ENCODE measurements at regions not wholly inside any gene's neighbourhood (a gene's known extent, or its start where the extent isn't known, plus 50 kb on each side); places are given as distances from the start of the nearest gene placed in this dataset.

DNA sequence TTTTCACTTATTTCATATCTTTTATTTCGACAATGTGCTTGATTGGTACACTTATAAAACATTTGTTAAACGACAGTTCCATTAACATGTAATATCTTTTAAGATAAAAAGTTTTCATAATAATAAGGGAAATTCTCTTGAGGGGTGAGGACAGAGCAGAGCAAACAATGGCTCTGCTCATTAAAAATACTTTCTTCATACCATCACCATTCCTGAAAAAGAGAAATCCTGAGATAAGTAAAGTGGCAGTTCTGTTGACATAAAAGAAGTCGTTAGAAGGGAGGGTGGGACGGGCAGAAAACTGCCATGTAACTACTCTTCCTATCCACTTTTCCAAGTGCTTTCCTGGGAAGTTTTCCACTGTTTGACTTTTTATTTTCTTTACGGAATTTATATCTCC is 193.6 kb upstream of the CEP162 start:
- DNase-seq (ENCODE audit: low spot score) = no peak

GRCh38 chr6:84417260-84417659 is 189.8 kb upstream of the CEP162 start:
- DNase-seq (ENCODE audit: low spot score) = peak; percentile 34

DNA sequence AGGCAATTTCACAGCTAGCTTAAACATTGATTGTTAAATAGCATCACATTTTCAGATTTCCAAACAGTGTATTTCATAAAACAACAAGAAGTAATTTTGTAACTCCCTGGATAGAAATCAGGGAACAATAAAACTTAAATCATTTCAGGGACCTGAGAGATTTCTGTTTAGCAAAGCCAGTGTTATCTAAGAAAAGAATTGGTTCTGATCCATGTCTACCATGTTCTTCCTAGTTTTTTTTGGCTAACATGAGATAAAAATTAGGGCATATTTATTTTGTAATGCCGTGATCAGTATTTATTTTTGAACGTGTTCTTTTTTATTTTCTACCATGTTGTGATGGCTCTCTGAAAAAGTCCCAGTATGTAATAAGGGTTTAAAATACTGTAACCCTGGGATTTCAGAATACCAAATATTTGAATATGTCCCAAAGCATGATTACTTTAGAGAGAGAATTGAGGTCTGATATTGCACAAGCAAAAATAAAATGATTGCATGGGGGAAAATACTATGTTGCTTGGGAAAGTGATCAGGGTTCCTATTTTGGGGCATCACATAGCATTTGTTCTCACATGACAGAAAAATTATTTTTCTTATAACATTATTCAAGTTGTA is 188.7 kb upstream of the CEP162 start:
- DNase-seq (ENCODE audit: low spot score) = no peak

DNA sequence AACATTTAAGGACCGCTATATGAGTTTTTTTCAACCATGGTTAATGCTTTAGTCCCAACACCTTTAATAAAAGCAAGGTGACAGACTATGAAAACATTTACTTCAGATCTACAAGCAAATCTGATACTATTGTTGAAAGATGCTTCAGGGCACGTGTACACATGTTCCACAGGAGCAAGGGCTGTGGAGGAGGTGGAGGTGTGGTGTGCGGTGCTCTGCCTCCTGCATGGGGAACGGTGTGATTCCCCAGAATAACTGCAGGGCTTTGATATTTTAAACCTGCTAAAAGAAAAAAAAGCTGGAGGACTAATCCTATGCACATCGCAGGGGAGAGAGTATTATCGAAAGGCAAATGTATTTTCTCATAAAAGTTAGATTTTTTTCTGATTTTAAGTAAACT is 188.1 kb upstream of the CEP162 start:
- no peak for DNase-seq (ENCODE audit: low spot score)

DNA sequence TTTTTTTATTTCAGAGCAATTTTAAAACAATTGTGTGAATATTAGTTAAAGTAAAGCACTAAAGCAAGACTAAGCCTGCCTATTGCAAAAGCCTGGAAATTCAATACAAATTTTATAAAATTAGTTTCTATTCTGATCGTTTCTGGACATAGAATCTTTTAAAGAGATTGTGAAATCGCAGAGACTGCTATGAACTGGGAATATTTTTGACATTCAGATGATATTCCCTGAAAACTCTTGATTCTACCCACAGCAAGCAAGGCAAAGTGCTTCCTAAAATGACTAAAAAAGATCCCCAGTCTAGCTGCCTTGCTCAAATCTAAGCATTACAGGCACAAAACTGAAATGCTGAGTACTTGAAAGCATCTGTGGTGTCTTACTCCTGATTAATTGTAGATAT is 187.6 kb upstream of the CEP162 start:
- no peak for DNase-seq (ENCODE audit: low spot score)

DNA sequence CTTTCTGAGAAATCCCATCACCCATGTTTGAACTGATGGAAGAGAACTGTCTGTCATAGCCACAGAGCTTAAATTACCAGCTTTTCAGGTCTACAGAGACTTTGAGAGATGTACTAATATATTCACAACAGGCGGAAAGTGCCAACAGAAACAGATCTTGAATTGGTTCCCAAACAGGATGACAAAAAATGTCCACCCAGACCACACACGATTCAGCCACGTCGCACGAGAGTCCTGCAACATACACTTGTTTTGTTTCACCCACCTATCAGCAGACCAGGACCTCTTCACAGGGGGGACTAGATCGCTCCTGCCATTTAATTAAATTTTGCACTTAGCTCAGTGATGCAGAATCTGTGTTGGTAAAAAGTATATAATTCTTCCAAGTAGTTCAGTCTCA is 187.1 kb upstream of the CEP162 start:
- no peak for DNase-seq (ENCODE audit: low spot score)

DNA sequence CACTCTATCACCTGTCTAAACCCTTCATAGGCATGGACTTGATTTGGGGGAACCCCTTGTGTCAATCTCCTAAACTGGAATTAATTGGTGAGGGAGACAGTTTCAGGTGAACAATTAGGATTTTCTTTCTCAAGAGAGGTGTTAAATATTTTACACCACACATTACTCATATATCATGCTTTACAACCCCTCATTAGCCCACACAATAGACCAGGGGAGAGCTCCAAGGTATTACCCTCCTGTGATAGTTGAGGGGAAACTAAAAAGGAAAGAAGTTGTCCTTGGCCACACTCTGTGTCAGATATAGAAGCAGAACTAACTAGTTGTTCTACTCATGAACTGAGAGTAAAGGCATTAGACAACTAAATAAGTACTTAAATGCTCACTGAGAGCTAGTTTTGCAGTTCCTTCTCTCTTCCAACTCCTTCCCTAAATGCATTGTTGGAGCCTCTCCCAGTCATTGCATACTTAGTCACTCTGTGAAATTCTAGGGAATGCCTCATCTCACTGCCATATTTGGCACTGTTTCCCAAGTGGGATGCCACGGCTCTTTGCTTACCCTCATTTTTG is 183.7 kb upstream of the CEP162 start:
- DNase-seq (ENCODE audit: low spot score) = peak; percentile 76

GRCh38 chr6:84409911-84410310 is 182.5 kb upstream of the CEP162 start:
- no peak for DNase-seq (ENCODE audit: low spot score)

DNA sequence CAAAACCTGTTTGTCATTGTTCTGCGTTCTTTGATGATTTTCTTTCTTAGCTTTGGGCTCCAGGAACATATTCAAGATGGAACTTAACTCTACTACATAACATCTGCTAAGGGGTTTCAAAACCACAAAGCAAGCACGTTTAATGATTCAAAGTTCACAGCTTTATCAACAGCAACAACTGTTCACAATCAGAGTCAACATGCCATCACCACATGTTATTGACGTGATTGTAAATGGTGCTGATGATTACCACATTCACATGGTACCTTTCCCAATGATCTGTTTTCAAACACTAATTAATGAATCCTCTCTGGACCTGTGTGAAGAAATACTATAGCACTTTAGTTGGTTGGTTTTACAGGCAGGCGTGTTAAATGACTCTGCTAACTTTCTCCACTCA is 180.6 kb upstream of the CEP162 start:
- no peak for DNase-seq (ENCODE audit: low spot score)

GRCh38 chr6:84403545-84403944 is 176.1 kb upstream of the CEP162 start:
- DNase-seq (ENCODE audit: low spot score) = no peak

DNA sequence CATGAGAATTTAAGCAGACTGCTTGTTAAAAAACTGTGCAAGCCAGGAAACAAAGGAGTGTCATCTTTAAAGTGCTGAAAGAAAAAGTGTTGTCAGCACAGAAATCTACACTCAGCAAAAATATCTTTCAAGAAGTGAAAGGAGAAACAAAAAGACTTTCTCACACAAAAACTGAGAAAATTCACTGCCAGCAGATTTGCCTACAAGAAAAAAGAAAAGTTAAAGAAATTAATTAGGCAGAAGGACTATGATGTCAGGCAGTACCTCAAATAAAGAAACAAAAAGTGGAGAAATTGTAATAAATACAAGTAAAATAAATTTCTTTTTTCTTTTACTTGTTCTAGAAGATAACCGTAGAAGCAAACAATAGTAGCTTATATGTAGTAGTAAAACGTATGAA is 171.6 kb upstream of the CEP162 start:
- no peak for DNase-seq (ENCODE audit: low spot score)

- no peak for DNase-seq (ENCODE audit: low spot score)
Observed at GRCh38 chr6:84392261-84392660, 164.8 kb upstream of the CEP162 start.

DNA sequence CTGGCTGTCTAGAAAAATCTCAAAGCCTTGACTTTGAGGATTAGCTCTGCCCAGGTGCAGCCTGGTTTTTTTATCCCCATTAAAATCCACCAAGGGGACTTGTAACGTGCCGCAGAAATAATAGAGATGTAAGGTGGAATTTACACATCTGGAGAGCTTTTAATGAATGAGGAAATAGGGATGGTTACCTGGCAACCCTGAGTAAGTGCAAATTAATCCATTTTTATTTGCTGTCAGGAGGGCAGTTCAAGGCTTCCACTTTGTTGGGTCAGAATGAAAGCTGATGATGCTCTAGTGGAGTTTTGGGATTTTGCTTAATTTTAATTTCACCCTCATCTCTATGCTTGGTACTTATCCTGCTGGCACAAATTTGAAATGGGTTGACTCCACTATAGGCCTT is 163.4 kb upstream of the CEP162 start:
- no peak for DNase-seq (ENCODE audit: low spot score)

- no peak for DNase-seq (ENCODE audit: low spot score)
Observed at GRCh38 chr6:84390334-84390733, 162.9 kb upstream of the CEP162 start.

DNA sequence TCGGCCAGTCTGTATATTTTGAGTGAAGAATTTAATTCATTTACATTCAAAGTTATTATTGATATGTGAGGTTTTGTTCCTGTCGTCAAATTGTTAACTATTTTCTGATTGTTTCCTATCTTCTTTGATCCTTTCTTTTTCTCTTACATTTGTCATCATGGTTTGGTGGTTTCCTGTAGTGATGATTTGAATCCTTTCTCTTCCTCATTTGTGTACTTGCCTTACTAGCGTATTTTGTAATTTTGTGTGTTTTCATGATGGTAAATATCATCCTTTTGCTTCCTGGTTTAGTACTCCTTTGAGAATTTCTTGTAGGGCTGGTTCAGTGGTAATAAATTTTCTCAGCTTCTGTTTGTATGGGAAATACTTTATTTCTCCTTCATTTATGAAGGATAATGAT is 151.7 kb upstream of the CEP162 start:
- no peak for DNase-seq (ENCODE audit: low spot score)

DNA sequence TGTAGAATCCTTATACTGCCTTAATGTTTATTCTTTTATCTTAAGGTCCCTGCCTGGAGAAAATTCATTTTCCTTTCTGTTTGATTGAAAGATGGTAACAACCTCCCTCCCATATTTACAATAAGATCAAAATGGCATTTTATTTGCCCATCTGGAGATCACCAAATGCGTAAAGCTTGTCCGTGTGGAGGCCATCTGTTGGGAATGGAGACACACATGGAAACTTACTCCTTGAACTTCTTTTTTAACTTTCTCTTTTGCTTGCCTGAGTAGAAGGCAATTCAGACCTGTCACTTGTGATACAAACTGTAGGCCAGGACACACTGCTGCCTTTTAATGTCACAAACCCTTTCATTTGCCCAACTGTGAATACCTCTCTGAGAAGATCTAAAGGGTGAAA is 144.8 kb upstream of the CEP162 start:
- DNase-seq (ENCODE audit: low spot score) = no peak

GRCh38 chr6:84371681-84372080 is 144.2 kb upstream of the CEP162 start:
- DNase-seq (ENCODE audit: low spot score) = no peak

DNA sequence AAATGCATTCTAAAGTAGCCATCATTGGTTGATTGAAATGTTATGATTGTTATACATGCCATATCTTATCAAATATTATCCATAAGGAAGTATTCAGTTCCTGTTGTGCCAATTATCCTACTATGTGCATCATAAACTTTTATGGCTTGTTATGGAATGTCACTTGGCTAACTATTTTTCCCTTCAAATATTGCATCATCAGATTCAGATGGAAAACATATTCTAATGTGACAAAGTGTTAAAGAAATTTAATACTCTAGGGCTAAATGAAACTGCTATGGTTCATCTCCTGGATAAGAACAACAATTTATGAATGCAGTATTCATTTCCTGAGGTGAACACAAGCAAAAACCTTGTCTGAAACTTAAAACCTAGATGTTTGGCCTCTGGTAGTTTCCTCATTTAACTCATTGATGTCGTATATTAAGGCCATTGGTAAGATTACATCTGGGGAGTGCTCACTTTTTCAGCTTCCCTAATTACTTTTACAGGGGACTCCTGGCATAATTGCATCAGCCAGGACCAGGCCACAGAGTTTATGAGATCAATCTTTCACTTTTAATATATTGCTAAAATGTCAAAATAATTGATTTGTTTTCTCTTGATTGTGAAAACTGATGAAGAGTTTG is 134.9 kb upstream of the CEP162 start:
- no peak for DNase-seq (ENCODE audit: low spot score)

DNA sequence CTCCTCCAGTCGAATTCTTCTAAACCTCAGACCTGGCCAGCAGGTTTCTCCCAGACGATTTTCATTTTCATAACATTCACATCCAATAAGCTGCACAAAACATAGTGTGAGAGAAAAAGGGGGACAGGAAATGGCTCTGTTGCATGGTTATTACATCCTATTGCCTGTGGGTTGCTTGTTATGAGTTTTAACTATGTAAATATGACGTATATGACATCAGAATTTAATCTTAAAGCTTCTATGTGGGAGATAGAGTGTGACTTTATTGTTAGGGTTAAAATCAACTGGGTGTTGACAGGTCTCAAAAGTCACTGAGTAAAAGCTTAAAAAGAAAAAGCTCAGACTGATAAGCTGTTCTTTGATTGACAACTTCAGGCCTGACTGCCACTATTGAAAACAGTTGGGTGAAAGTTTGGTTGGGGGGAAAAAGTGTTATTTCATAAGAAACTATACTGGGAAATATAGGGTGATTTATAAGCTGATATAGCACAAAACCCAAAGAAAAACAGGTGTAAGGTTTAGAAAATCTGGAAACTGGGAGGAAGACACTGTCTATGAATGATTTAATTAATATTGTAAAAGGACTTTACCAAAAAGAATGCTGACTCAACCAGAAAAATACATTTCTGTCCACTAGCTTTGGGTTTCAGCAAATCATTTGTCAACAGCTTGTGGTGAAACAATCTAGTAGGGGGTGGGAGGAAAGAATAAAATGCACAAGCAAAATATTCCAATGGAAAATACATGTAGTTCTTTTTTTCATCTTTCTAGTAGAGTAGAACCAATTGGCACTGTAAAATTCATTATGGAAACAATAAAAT is 134.1 kb upstream of the CEP162 start:
- no peak for DNase-seq (ENCODE audit: low spot score)

GRCh38 chr6:84360039-84360438 is 132.6 kb upstream of the CEP162 start:
- DNase-seq (ENCODE audit: low spot score) = no peak

GRCh38 chr6:84358581-84358980 is 131.1 kb upstream of the CEP162 start:
- no peak for DNase-seq (ENCODE audit: low spot score)

DNA sequence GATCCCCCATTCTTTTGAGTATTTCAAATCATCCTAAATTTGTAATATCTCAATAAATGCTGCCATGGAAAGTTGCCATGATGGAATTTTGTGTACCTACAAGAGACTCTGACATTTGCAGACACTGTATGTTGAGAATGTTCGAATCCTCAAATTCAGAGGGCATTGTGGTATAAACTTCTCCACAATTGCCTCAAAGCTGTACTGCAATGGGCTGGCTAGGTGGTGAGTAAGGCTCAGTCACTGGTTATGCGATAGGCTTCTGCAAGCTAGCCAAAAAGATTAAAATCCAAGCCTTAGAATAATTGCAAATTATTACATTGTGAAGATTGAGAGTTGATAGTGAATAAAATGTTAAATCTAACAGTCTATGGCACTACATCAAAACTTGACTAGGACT is 130.2 kb upstream of the CEP162 start:
- no peak for DNase-seq (ENCODE audit: low spot score)

DNA sequence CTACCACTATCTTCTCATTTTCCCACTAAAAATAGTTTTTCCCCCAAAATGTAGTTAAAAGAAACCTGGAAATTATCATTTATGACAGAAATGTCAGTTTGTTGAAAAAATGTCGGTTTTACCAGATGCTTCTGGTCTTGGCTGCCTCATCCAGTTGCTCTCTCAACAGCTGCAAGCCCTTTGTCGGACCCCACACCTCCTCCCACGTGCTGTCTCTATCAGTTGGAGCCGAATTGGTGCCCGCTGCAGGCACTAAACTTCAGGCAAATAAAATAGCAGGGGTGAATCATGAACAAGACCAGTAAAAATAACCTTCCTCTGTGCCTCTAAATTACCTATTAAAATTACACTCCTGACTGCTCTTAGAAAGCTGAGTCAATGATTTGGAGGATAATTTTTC is 129.5 kb upstream of the CEP162 start:
- DNase-seq (ENCODE audit: low spot score) = no peak
